ENCODE measurements at regions not wholly inside any gene's neighbourhood (a gene's known extent, or its start where the extent isn't known, plus 50 kb on each side); places are given as distances from the start of the nearest gene placed in this dataset.

DNA sequence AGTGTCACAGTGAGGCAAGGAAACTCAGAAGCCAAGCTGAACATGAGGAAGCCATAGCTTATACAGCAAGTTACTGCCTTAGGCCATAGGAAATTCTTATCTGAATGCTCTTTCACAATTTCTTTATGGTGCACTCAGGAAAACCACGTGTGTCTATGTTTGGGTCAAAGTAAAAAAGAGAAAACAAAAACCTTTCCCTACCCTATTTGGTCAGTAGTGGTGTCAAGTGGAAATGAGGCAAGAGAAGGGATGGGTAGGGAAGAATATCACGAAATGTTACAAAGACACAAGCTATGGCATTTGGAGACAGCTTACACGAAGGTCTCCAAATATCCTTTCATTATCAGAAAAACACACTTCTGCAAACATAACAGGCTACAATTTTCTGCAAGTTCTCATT is 83.4 kb upstream of the INPP4B start:
- TF ChIP-seq ZFP30 (CRISPR knock-in tag; IDR thresholded peaks at IDR 0.05), result no peak
- TF ChIP-seq TOX (CRISPR knock-in tag; IDR thresholded peaks at IDR 0.05; ENCODE audit: borderline replicate concordance), result no peak
- no peak for TF ChIP-seq ESRRG (CRISPR knock-in tag; IDR thresholded peaks at IDR 0.05)
- TF ChIP-seq BACH2 (CRISPR knock-in tag; IDR thresholded peaks at IDR 0.05; ENCODE audit: borderline replicate concordance), result no peak
- no peak for ATAC-seq

DNA sequence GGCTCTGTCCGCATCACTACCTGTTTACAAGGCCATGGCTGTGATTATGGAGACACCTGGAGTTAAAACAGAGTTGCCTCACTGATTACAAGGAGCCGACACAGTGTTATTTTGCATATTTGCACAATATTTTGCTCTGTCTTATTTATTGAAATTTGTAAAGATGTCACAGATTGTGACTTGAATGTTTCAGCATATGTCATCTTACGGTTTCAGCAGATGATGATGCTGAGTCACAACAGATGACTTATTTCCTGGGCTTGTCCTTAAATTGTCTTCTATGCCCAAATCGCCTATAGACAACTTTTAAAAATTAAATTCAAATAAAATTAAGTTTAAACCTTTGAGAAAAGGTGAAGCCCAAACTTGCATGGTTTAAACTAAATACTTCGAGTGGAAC is 87.1 kb upstream of the INPP4B start:
- no peak for ATAC-seq
- TF ChIP-seq ZNF70 (CRISPR knock-in tag; IDR thresholded peaks at IDR 0.05), result no peak
- no peak for TF ChIP-seq OSR1 (CRISPR knock-in tag; IDR thresholded peaks at IDR 0.05)
- TF ChIP-seq, protein P1, sequence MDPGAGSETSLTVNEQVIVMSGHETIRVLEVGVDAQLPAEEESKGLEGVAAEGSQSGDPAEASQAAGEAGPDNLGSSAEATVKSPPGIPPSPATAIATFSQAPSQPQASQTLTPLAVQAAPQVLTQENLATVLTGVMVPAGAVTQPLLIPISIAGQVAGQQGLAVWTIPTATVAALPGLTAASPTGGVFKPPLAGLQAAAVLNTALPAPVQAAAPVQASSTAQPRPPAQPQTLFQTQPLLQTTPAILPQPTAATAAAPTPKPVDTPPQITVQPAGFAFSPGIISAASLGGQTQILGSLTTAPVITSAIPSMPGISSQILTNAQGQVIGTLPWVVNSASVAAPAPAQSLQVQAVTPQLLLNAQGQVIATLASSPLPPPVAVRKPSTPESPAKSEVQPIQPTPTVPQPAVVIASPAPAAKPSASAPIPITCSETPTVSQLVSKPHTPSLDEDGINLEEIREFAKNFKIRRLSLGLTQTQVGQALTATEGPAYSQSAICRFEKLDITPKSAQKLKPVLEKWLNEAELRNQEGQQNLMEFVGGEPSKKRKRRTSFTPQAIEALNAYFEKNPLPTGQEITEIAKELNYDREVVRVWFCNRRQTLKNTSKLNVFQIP (CRISPR knock-in tag; IDR thresholded peaks at IDR 0.05; ENCODE audit: borderline replicate concordance, low read depth), result no peak
- TF ChIP-seq, protein P2, sequence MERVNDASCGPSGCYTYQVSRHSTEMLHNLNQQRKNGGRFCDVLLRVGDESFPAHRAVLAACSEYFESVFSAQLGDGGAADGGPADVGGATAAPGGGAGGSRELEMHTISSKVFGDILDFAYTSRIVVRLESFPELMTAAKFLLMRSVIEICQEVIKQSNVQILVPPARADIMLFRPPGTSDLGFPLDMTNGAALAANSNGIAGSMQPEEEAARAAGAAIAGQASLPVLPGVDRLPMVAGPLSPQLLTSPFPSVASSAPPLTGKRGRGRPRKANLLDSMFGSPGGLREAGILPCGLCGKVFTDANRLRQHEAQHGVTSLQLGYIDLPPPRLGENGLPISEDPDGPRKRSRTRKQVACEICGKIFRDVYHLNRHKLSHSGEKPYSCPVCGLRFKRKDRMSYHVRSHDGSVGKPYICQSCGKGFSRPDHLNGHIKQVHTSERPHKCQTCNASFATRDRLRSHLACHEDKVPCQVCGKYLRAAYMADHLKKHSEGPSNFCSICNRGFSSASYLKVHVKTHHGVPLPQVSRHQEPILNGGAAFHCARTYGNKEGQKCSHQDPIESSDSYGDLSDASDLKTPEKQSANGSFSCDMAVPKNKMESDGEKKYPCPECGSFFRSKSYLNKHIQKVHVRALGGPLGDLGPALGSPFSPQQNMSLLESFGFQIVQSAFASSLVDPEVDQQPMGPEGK (CRISPR knock-in tag; IDR thresholded peaks at IDR 0.05; ENCODE audit: borderline replicate concordance), result no peak
- TF ChIP-seq ZC3H10 (CRISPR knock-in tag; IDR thresholded peaks at IDR 0.05), result no peak

DNA sequence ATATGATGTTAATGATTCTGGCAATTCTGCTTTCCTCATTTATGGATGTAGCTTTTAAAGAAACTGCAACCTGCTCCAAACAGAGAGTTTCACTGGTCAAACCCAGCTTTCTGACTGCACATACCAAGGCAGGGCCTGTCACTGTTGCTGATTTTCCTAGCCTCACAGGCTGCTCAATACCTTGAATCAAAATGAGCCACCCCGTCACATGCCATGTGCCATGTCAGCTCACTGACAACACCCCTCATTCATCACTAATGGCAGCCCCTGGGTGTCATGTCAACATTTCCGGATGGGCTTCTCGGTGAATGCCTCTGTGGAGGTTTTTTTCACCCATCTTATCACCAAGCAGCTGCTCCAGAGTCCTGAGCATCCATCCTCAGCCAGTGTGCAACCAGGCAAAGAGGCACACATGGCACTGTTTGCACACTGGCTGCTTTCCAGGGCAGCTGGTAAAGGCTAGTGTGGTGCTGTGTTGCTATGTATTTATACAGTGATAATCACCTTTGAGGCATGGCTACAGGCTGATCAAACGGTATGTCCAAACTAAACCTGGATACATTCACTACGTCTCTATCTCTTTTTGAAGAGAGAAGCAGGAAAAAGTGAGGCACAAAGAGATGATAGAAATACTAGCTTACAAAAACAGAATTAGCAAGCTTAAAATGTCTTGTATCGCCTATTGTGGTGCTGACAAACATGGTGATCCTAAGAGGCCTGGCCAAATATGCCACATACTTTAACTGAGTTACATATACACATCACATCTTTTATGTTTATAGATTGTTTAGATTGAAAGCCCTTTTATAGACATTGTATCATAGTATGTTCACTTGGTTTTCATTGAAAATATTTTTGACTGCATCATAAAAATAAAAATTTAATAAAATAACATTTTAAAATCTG is 94.6 kb upstream of the INPP4B start:
- peak; percentile 43; the same call in 1 of the 3 replicates for ATAC-seq
- TF ChIP-seq SNAI2 (CRISPR knock-in tag; IDR thresholded peaks at IDR 0.05) (no peak), ARNTL (CRISPR knock-in tag; IDR thresholded peaks at IDR 0.05; ENCODE audit: borderline replicate concordance, low read depth) (no peak), ZFP30 (CRISPR knock-in tag; IDR thresholded peaks at IDR 0.05) (no peak), PPARA (CRISPR knock-in tag; IDR thresholded peaks at IDR 0.05; ENCODE audit: borderline replicate concordance) (no peak), RARB (CRISPR knock-in tag; IDR thresholded peaks at IDR 0.05) (no peak), CSDC2 (CRISPR knock-in tag; IDR thresholded peaks at IDR 0.05) (no peak), ZNF70 (CRISPR knock-in tag; IDR thresholded peaks at IDR 0.05) (no peak), ZNF8 (CRISPR knock-in tag; IDR thresholded peaks at IDR 0.05) (no peak)
- TF ChIP-seq, protein P3, sequence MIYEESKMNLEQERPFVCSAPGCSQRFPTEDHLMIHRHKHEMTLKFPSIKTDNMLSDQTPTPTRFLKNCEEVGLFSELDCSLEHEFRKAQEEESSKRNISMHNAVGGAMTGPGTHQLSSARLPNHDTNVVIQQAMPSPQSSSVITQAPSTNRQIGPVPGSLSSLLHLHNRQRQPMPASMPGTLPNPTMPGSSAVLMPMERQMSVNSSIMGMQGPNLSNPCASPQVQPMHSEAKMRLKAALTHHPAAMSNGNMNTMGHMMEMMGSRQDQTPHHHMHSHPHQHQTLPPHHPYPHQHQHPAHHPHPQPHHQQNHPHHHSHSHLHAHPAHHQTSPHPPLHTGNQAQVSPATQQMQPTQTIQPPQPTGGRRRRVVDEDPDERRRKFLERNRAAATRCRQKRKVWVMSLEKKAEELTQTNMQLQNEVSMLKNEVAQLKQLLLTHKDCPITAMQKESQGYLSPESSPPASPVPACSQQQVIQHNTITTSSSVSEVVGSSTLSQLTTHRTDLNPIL (CRISPR knock-in tag; IDR thresholded peaks at IDR 0.05; ENCODE audit: low read depth), result no peak

DNA sequence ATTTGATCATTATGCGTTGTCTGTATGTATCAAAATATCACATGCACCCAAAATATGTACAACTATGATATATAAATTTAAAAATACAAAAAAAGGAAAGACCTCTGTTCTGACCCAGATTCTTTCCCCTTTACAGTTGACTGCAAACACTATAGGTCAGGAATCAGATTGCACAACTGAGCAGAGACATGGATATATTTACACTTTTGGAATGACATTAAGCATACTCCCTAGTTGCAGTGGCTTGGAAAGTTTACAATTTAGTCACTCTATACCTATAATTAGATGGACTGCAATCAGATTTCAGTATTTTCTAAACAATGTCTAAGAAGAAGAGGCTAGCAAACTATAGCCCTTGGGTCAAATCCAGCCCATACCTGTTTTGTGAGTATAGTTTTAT is 98.5 kb upstream of the INPP4B start:
- no peak for ATAC-seq
- TF ChIP-seq, protein P4, sequence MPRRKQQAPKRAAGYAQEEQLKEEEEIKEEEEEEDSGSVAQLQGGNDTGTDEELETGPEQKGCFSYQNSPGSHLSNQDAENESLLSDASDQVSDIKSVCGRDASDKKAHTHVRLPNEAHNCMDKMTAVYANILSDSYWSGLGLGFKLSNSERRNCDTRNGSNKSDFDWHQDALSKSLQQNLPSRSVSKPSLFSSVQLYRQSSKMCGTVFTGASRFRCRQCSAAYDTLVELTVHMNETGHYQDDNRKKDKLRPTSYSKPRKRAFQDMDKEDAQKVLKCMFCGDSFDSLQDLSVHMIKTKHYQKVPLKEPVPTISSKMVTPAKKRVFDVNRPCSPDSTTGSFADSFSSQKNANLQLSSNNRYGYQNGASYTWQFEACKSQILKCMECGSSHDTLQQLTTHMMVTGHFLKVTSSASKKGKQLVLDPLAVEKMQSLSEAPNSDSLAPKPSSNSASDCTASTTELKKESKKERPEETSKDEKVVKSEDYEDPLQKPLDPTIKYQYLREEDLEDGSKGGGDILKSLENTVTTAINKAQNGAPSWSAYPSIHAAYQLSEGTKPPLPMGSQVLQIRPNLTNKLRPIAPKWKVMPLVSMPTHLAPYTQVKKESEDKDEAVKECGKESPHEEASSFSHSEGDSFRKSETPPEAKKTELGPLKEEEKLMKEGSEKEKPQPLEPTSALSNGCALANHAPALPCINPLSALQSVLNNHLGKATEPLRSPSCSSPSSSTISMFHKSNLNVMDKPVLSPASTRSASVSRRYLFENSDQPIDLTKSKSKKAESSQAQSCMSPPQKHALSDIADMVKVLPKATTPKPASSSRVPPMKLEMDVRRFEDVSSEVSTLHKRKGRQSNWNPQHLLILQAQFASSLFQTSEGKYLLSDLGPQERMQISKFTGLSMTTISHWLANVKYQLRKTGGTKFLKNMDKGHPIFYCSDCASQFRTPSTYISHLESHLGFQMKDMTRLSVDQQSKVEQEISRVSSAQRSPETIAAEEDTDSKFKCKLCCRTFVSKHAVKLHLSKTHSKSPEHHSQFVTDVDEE (CRISPR knock-in tag; IDR thresholded peaks at IDR 0.05), result no peak
- TF ChIP-seq ZNF565 (CRISPR knock-in tag; conservative IDR thresholded peaks at IDR 0.05; ENCODE audit: low read depth), result no peak
- no peak for TF ChIP-seq ARNTL (CRISPR knock-in tag; IDR thresholded peaks at IDR 0.05; ENCODE audit: borderline replicate concordance, low read depth)
- TF ChIP-seq BACH2 (CRISPR knock-in tag; IDR thresholded peaks at IDR 0.05; ENCODE audit: borderline replicate concordance), result no peak
- TF ChIP-seq ISL1 (CRISPR knock-in tag; IDR thresholded peaks at IDR 0.05), result no peak
- TF ChIP-seq ESRRG (CRISPR knock-in tag; IDR thresholded peaks at IDR 0.05), result no peak
- no peak for TF ChIP-seq ZNF8 (CRISPR knock-in tag; IDR thresholded peaks at IDR 0.05)
- TF ChIP-seq, protein P2 (CRISPR knock-in tag; IDR thresholded peaks at IDR 0.05; ENCODE audit: borderline replicate concordance), result no peak
- TF ChIP-seq ZC3H10 (CRISPR knock-in tag; IDR thresholded peaks at IDR 0.05), result no peak
- no peak for TF ChIP-seq ZFP3 (CRISPR knock-in tag; IDR thresholded peaks at IDR 0.05)
- no peak for TF ChIP-seq ZNF70 (CRISPR knock-in tag; IDR thresholded peaks at IDR 0.05)
- TF ChIP-seq TCF4 (CRISPR knock-in tag; IDR thresholded peaks at IDR 0.05; ENCODE audit: borderline replicate concordance), result no peak
- TF ChIP-seq ZFP30 (CRISPR knock-in tag; IDR thresholded peaks at IDR 0.05), result no peak
- TF ChIP-seq PPARA (CRISPR knock-in tag; IDR thresholded peaks at IDR 0.05; ENCODE audit: borderline replicate concordance), result no peak
- no peak for TF ChIP-seq OSR1 (CRISPR knock-in tag; IDR thresholded peaks at IDR 0.05)

All from SK-N-SH treated with all-trans-retinoic acid at 6 μM for 48 hours (cell line).